Left lung (tissue), 4 donors: ENCODE measurements at regions not wholly inside any gene's neighbourhood (a gene's known extent, or its start where the extent isn't known, plus 50 kb on each side); places are given as distances from the start of the nearest gene placed in this dataset.

ENCODE experiments used
- ATAC-seq: fragments of 200-7000 bp; cut with Tn5 transposase; one replicate; pipeline ENCODE4 v1.9.1; 2020; ENCODE audit warnings: moderate library complexity
- DNase-seq, 4 donors: peaks; one replicate each; pipeline ENCODE4 v3.0.0-alpha.2; 2013 to 2020
- H3K27ac ChIP-seq, 2 donors: fragments of 200-600 bp; sonication (generic) in 1 of 2; one replicate each; pipeline versions ENCODE4 v1.5.0 to v1.8.0; 2020 to 2021
- H3K27me3 ChIP-seq, 2 donors: fragments of 200-600 bp; sonication (generic) in 1 of 2; one replicate each; pipeline versions ENCODE4 v1.5.0 to v1.8.0; 2020 to 2021
- H3K36me3 ChIP-seq, 2 donors: fragments of 200-600 bp; sonication (generic) in 1 of 2; one replicate each; pipeline versions ENCODE4 v1.5.0 to v1.8.0; 2020 to 2021
- H3K4me1 ChIP-seq, 2 donors: fragments of 200-600 bp; one replicate each; pipeline ENCODE4 v1.8.0; 2021
- H3K4me3 ChIP-seq, 2 donors: fragments of 200-600 bp; sonication (generic) in 1 of 2; one replicate each; pipeline versions ENCODE4 v1.5.0 to v1.8.0; 2020 to 2021; ENCODE audit warnings: mild to moderate bottlenecking in 1 of 2
- H3K9me3 ChIP-seq, 2 donors: fragments of 200-600 bp; sonication (generic) in 1 of 2; one replicate each; pipeline versions ENCODE4 v1.5.0 to v1.8.0; 2020 to 2021
- intact Hi-C, 2 donors: fragments of 100-400 bp; cut with DNase I; formaldehyde crosslinking; loops; one replicate each; pipeline versions ENCODE4 v1.11.2 to v1.14.2; 2022
- TF ChIP-seq, protein P1 (sequence below), 2 donors: fragments of 200-600 bp; sonication (generic) in 1 of 2; IDR thresholded peaks; one replicate each; pipeline versions ENCODE4 v1.5.0 to v1.8.0; 2021; ENCODE audit warnings: antibody characterized with exemption in 2 of 2
- donor health status: DM: no; HTN: yes; CAD: no.
- donor health status: DM: no; HTN: no; CAD: no.

GRCh38 chr15:93203036-93203435 lies 114.0 kb upstream of the RGMA start:
- Histone ChIP-seq H3K27ac (no peak overlapping the region), H3K36me3 (no peaks in the 10 kb centered on the region), H3K27me3 (peaks cover 0 to 5% of the 10 kb centered on the region in 2 donors), H3K4me1 (no peaks in the 10 kb centered on the region), H3K4me3 (no peak overlapping the region), H3K9me3 (peaks cover 0 to 7% of the 10 kb centered on the region in 2 donors)
- intact Hi-C loops, result no loop called here
- TF ChIP-seq, protein P1, sequence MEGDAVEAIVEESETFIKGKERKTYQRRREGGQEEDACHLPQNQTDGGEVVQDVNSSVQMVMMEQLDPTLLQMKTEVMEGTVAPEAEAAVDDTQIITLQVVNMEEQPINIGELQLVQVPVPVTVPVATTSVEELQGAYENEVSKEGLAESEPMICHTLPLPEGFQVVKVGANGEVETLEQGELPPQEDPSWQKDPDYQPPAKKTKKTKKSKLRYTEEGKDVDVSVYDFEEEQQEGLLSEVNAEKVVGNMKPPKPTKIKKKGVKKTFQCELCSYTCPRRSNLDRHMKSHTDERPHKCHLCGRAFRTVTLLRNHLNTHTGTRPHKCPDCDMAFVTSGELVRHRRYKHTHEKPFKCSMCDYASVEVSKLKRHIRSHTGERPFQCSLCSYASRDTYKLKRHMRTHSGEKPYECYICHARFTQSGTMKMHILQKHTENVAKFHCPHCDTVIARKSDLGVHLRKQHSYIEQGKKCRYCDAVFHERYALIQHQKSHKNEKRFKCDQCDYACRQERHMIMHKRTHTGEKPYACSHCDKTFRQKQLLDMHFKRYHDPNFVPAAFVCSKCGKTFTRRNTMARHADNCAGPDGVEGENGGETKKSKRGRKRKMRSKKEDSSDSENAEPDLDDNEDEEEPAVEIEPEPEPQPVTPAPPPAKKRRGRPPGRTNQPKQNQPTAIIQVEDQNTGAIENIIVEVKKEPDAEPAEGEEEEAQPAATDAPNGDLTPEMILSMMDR (IDR thresholded peaks at IDR 0.05), result no peak
- ATAC-seq, result no peak
- DNase-seq, result no peak

DNA sequence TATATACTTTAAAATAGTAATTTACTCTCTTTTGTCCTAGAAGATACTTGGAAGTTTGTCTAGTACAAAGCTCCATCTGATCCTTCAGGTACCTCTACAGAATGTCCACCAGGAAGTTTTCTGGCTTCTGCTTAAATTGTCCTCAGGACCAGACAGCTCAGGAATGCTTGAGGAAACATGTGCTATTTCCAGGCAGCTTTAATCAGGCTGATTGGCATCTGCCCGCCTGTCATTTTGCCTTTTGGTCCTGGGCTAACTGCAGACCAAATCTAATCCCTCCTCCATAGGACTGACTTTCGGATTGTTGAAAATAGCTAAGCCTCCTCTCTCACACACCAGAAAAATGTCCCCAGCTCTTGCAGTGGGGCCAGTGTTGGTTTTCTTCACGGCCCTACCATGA lies 113.4 kb upstream of the RGMA start:
- no peaks in the 10 kb centered on the region for H3K4me1 ChIP-seq
- ATAC-seq (no peak), DNase-seq (no peak)
- peaks cover 0 to 5% of the 10 kb centered on the region in 2 donors for H3K27me3 ChIP-seq
- no peak overlapping the region for H3K4me3 ChIP-seq
- no peaks in the 10 kb centered on the region for H3K36me3 ChIP-seq
- intact Hi-C loops, result no loop called here
- H3K27ac ChIP-seq, result no peak overlapping the region
- TF ChIP-seq, protein P1 (IDR thresholded peaks at IDR 0.05), result no peak
- H3K9me3 ChIP-seq, result peaks cover 0 to 13% of the 10 kb centered on the region in 2 donors

- Histone ChIP-seq H3K27me3 (peaks cover 0 to 5% of the 10 kb centered on the region in 2 donors), H3K4me1 (no peaks in the 10 kb centered on the region), H3K9me3 (peaks cover 0 to 15% of the 10 kb centered on the region in 2 donors), H3K27ac (no peak overlapping the region), H3K4me3 (no peak overlapping the region), H3K36me3 (no peaks in the 10 kb centered on the region)
- intact Hi-C loops, result no loop called here
- TF ChIP-seq, protein P1 (IDR thresholded peaks at IDR 0.05), result no peak
- ATAC-seq (no peak), DNase-seq (no peak)
Measured at GRCh38 chr15:93201940-93202339, 112.9 kb upstream of the RGMA start.

DNA sequence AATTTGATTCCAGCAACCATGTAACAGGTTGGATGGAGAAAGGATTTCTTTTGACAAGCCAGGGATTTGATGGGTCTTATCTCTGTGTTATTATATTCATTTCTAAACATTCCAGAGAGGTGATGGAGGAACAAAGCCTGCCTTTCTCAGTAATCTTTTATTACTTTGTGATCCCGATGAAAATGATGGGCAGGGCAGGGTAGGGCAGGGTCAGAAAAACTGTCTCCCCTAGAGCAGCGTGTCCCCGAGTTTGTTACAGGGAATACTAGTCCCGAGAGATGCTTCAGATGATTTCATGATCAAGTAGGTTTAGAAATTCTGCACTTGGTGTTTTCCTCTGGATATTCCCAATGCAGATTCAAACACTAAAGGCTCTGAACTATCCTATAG lies 111.8 kb upstream of the RGMA start:
- H3K27ac ChIP-seq, result no peak overlapping the region
- H3K9me3 ChIP-seq, result peaks cover 0 to 15% of the 10 kb centered on the region in 2 donors
- no peaks in the 10 kb centered on the region for H3K4me1 ChIP-seq
- peaks cover 0 to 5% of the 10 kb centered on the region in 2 donors for H3K27me3 ChIP-seq
- no peaks in the 10 kb centered on the region for H3K36me3 ChIP-seq
- intact Hi-C loops, result no loop called here
- TF ChIP-seq, protein P1 (IDR thresholded peaks at IDR 0.05), result no peak
- no peak for ATAC-seq
- DNase-seq, result no peak
- H3K4me3 ChIP-seq, result no peak overlapping the region

DNA sequence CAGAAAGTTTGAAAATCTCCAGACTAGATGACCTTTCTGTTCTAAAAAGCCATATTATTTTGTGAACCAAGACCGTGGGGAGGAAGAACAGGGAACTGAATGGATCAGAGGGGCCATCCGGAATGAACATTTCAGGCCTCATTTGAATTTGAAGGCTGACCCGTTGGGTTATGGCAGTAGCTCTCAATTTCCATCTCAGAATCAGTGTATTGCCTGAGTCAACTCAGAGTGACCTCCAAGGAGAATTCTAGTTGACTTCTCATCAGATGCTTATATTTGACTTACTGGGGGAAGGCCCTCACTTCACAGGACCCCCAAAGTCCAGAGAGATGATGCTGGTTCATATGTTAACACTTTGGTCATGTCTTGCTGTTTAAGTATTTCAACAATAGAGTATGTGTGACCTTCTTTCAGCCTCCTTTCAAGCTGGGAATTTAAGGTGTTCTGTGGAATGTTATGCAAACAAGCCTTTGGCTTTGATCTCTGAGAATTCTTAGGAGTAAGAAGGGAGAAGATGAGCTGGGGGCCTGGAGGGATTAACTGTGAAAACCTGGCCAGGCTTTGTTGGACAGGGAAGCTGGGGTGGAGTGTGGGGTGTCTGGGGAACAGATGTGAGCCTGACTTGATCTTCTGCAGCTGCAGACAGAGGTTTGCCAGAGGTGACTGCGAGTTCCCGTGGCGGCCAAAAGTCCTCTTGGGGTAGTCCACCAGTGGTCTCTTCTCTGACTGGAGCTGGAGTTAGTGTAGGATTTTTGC lies 111.2 kb upstream of the RGMA start:
- Histone ChIP-seq H3K27me3 (peaks cover 0 to 5% of the 10 kb centered on the region in 2 donors), H3K4me3 (no peak overlapping the region), H3K36me3 (no peaks in the 10 kb centered on the region), H3K27ac (no peak overlapping the region), H3K4me1 (no peaks in the 10 kb centered on the region), H3K9me3 (peaks cover 0 to 15% of the 10 kb centered on the region in 2 donors)
- ATAC-seq (no peak), DNase-seq (no peak)
- TF ChIP-seq, protein P1 (IDR thresholded peaks at IDR 0.05), result no peak
- intact Hi-C loops, result no loop called here
